Body of pancreas (tissue), 4 donors: ENCODE measurements at regions not wholly inside any gene's neighbourhood (a gene's known extent, or its start where the extent isn't known, plus 50 kb on each side); places are given as distances from the start of the nearest gene placed in this dataset.

Source experiments
- ATAC-seq: fragments of 150-250 bp; one replicate; pipeline ENCODE4 v1.9.1; 2016
- DNase-seq, 4 donors: peaks; one replicate each; pipeline ENCODE4 v3.0.0-alpha.2; 2019
- H3K27ac ChIP-seq, 4 donors: fragments of 200-600 bp; sonication (generic); 1 replicate in 3 of 4; 2 replicates in 1 of 4; pipeline versions ENCODE4 v1.5.1 to v1.6.1; 2016 to 2019; ENCODE audit warnings: mild to moderate bottlenecking in 1 of 4, mixed read lengths in 1 of 4, moderate library complexity in 1 of 4
- H3K27me3 ChIP-seq, 2 donors: fragments of 200-600 bp; sonication (generic); one replicate each; pipeline ENCODE4 v1.6.0; 2016; ENCODE audit warnings: mild to moderate bottlenecking in 1 of 2
- H3K36me3 ChIP-seq, 2 donors: fragments of 200-600 bp; sonication (generic); replicated peaks in 1 of 2; 2 replicates each; pipeline ENCODE4 v1.5.1; 2016; ENCODE audit warnings: low read depth in 2 of 2; ENCODE audit not compliant: insufficient read depth in 1 of 2
- H3K4me1 ChIP-seq: fragments of 200-600 bp; sonication (generic); one replicate; pipeline ENCODE4 v1.6.0; 2016
- H3K4me3 ChIP-seq, 2 donors: fragments of 200-600 bp; sonication (generic); 1 replicate in 1 of 2; 2 replicates in 1 of 2; pipeline ENCODE4 v1.5.1; 2016 to 2019
- H3K9me3 ChIP-seq, 3 donors: fragments of 200-600 bp; sonication (generic); 1 replicate in 2 of 3; 2 replicates in 1 of 3; pipeline ENCODE4 v1.5.1; 2016
- CTCF ChIP-seq, 7 experiments: fragments of 450-650 bp in 4 of 7; fragments of 200-600 bp in 3 of 7; sonication (generic) in 3 of 7; IDR thresholded peaks; one replicate each; pipeline ENCODE4 v1.5.1; 2016 to 2019; ENCODE audit warnings: antibody characterized with exemption in 7 of 7
- POLR2A ChIP-seq, 3 donors: fragments of 450-650 bp; IDR thresholded peaks; one replicate each; pipeline ENCODE4 v1.6.1; 2016; ENCODE audit warnings: antibody characterized with exemption in 3 of 3, mild to moderate bottlenecking in 2 of 3
- WGBS, 2 donors: methylation state at CpG; one replicate each; pipeline ENCODE4 v1.1.5; 2017; 5-methylcytosine and 5-hydroxymethylcytosine counted together
- intact Hi-C: fragments of 100-400 bp; cut with DNase I; formaldehyde crosslinking; loops from one replicate; pipeline ENCODE4 v1.15.1; 2023

- Histone ChIP-seq H3K36me3 (no peaks in the 10 kb centered on the region), H3K4me1 (no peaks in the 10 kb centered on the region), H3K27ac (no peak overlapping the region), H3K4me3 (no peak overlapping the region), H3K9me3 (no peaks in the 10 kb centered on the region), H3K27me3 (no peaks in the 10 kb centered on the region)
- no peak for TF ChIP-seq POLR2A (IDR thresholded peaks at IDR 0.05)
- TF ChIP-seq CTCF (IDR thresholded peaks at IDR 0.05) = no peak
- ATAC-seq (no peak), DNase-seq (no peak)
- 52 to 59% methylated on average over 4 of the region's 4 CpGs for WGBS, 2 donors
- intact Hi-C loops = no loop called here
These were observed 107.5 kb upstream of the PDE3A start for GRCh38 chr12:20260851-20261250.

- intact Hi-C loops = no loop called here
- no peak overlapping the region for H3K27ac ChIP-seq
- TF ChIP-seq POLR2A (IDR thresholded peaks at IDR 0.05) (no peak), CTCF (IDR thresholded peaks at IDR 0.05) (no peak)
- H3K36me3 ChIP-seq = no peaks in the 10 kb centered on the region
- DNase-seq = no peak
- H3K27me3 ChIP-seq = no peaks in the 10 kb centered on the region
- no peaks in the 10 kb centered on the region for H3K4me1 ChIP-seq
- 82 to 84% methylated on average over 2 of the region's 2 CpGs for WGBS, 2 donors
- no peak for ATAC-seq
- H3K4me3 ChIP-seq = no peak overlapping the region
- H3K9me3 ChIP-seq = no peaks in the 10 kb centered on the region
These were observed 106.2 kb upstream of the PDE3A start for GRCh38 chr12:20262119-20262518.

GRCh38 chr12:20264026-20264425 is 104.3 kb upstream of the PDE3A start:
- no peaks in the 10 kb centered on the region for H3K4me1 ChIP-seq
- H3K36me3 ChIP-seq = no peaks in the 10 kb centered on the region
- no peaks in the 10 kb centered on the region for H3K27me3 ChIP-seq
- intact Hi-C loops = no loop called here
- TF ChIP-seq CTCF (IDR thresholded peaks at IDR 0.05) (no peak), POLR2A (IDR thresholded peaks at IDR 0.05) (no peak)
- 82 to 83% methylated on average over 2 of the region's 2 CpGs for WGBS, 2 donors
- no peaks in the 10 kb centered on the region for H3K9me3 ChIP-seq
- DNase-seq (no peak), ATAC-seq (no peak)
- no peak overlapping the region for H3K27ac ChIP-seq
- no peak overlapping the region for H3K4me3 ChIP-seq

GRCh38 chr12:20264608-20265114 is 103.7 kb upstream of the PDE3A start:
- H3K27ac ChIP-seq = no peak overlapping the region
- H3K36me3 ChIP-seq = no peaks in the 10 kb centered on the region
- no peak for ATAC-seq
- no peaks in the 10 kb centered on the region for H3K9me3 ChIP-seq
- no peaks in the 10 kb centered on the region for H3K27me3 ChIP-seq
- no peak for DNase-seq
- 42 to 53% methylated on average over 1 of the region's 1 CpG for WGBS, 2 donors
- no peak for TF ChIP-seq POLR2A (IDR thresholded peaks at IDR 0.05)
- no peak for TF ChIP-seq CTCF (IDR thresholded peaks at IDR 0.05)
- H3K4me1 ChIP-seq = no peaks in the 10 kb centered on the region
- intact Hi-C loops = no loop called here
- no peak overlapping the region for H3K4me3 ChIP-seq

- ATAC-seq (no peak), DNase-seq (no peak)
- no peaks in the 10 kb centered on the region for H3K4me1 ChIP-seq
- no peaks in the 10 kb centered on the region for H3K9me3 ChIP-seq
- H3K4me3 ChIP-seq = no peak overlapping the region
- H3K27me3 ChIP-seq = no peaks in the 10 kb centered on the region
- TF ChIP-seq CTCF (IDR thresholded peaks at IDR 0.05) (no peak), POLR2A (IDR thresholded peaks at IDR 0.05) (no peak)
- no peaks in the 10 kb centered on the region for H3K36me3 ChIP-seq
- H3K27ac ChIP-seq = no peak overlapping the region
- 89 to 90% methylated on average over 6 of the region's 6 CpGs for WGBS, 2 donors
- intact Hi-C loops = no loop called here
These were observed 100.1 kb upstream of the PDE3A start for GRCh38 chr12:20268121-20268732.
